ENCODE measurements at regions not wholly inside any gene's neighbourhood (a gene's known extent, or its start where the extent isn't known, plus 50 kb on each side); places are given as distances from the start of the nearest gene placed in this dataset.

- TF ChIP-seq POLR2A (conservative IDR thresholded peaks at IDR 0.05) (no peak), POLR2B (IDR thresholded peaks at IDR 0.05; ENCODE audit: low read depth, partially characterized antibody) (no peak), ZZZ3 (IDR thresholded peaks at IDR 0.05) (no peak), SAFB (IDR thresholded peaks at IDR 0.05; ENCODE audit: borderline replicate concordance, low read depth, low read length) (no peak), SAP30 (IDR thresholded peaks at IDR 0.05; ENCODE audit: borderline replicate concordance, insufficient read depth, low read depth, low read length, poor library complexity, severe bottlenecking) (no peak), CTCF (IDR thresholded peaks at IDR 0.05 in 2 of 3, conservative IDR thresholded peaks at IDR 0.05 in 1 of 3; ENCODE audit: insufficient read depth in 2 of 3, low read depth in 1 of 3, low read length in 3 of 3) (no peak), PREB (CRISPR knock-in tag; IDR thresholded peaks at IDR 0.05) (no peak)
Observed at GRCh38 chrX:117325706-117326105, 790.9 kb downstream of the KLHL13 start.
